ENCODE measurements at regions not wholly inside any gene's neighbourhood (a gene's known extent, or its start where the extent isn't known, plus 50 kb on each side); places are given as distances from the start of the nearest gene placed in this dataset.
A peak's percentile ranks its signal among the peaks of the same experiment; 100 is the strongest.

DNA sequence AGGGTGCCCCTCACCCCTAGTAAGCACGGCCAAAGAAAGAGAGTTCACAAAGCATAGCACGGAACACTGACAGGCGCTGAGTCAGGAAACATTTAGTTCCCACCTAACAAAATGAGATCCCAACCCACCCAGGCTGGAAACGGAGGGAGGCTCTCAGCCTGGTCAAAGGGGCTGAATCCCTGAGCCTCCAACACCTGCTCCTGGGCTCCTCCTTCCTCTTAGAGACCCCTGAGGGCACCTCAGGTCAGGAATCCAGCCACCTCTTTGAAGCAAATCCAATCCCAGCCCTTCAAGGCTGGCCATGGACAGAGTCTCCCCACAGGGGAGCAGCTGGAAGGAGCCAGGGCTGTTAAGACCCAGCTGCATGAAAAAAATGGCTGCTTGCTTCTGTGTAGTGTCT lies 154.4 kb upstream of the HES1 start:
- no peak for DNase-seq (ENCODE audit: low read depth, low spot score)
- dilution Hi-C loops (cut with MboI; ENCODE audit: extremely low pct_ligation_motif_present, low sequenced_read_pairs) = no loop called here

DNA sequence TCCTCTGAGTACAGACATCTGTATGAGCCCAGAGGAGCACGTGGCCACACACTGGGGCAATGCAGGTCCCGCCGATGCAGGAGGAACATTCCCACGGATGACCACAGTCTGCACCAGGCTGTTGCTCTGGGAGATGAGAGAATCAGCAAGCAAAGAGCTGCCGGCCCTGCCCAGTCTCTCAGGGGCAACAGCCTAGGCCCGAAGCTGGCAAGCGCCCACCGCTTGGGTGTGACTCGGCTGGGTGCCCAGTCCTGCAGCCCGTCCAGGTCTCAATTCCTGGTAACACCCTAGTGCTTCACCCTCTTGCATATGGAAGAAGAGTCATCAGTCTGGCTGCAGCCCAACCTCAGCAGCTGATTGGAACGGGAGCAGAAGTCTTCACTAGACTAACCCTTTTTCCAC lies 153.7 kb upstream of the HES1 start:
- Histone ChIP-seq H4K20me1 (ENCODE audit: control insufficient read depth, extremely low read depth, insufficient read depth, low read length) (no peaks in the 10 kb centered on the region), H3K4me1 (ENCODE audit: control insufficient read depth, extremely low read depth, insufficient read depth, low read length) (peaks cover 28% of the 10 kb centered on the region), H3K27ac (ENCODE audit: control insufficient read depth, insufficient read depth, low read length) (no peak overlapping the region), H2AFZ (ENCODE audit: control insufficient read depth, low read length) (no peak overlapping the region), H3K79me2 (ENCODE audit: control insufficient read depth, insufficient read depth, low read length) (no peaks in the 10 kb centered on the region), H3K36me3 (ENCODE audit: control insufficient read depth in 2 of 2, extremely low read depth in 1 of 2, insufficient read depth in 2 of 2, low read length in 2 of 2) (no peaks in the 10 kb centered on the region), H3K9ac (ENCODE audit: control insufficient read depth, extremely low read depth, insufficient read depth, low read length) (no peak overlapping the region), H3K27me3 (ENCODE audit: control insufficient read depth, extremely low read depth, insufficient read depth, low read length) (no peaks in the 10 kb centered on the region), H3K4me2 (ENCODE audit: control insufficient read depth, extremely low read depth, insufficient read depth, low read depth, low read length) (no peak overlapping the region), H3K4me3 (ENCODE audit: control insufficient read depth in 2 of 3, extremely low read depth in 1 of 3, insufficient read depth in 2 of 3, low read depth in 1 of 3, low read length in 3 of 3) (no peak overlapping the region), H3K9me1 (ENCODE audit: control insufficient read depth, extremely low read depth, insufficient read depth, low read length) (no peaks in the 10 kb centered on the region), H3K9me3 (ENCODE audit: control insufficient read depth, low read depth, low read length) (no peaks in the 10 kb centered on the region)
- DNase-seq (ENCODE audit: low read depth, low spot score) = peak; percentile 25
- TF ChIP-seq CTCF (optimal IDR thresholded peaks at IDR 0.05 in 1 of 3, IDR thresholded peaks at IDR 0.05 in 1 of 3, conservative IDR thresholded peaks at IDR 0.05 in 1 of 3; ENCODE audit: extremely low read depth in 1 of 3, insufficient read depth in 2 of 3, low read length in 3 of 3) = no peak
- no peak for TF ChIP-seq EZH2 (IDR thresholded peaks at IDR 0.05; ENCODE audit: low read length)
- dilution Hi-C loops (cut with MboI; ENCODE audit: extremely low pct_ligation_motif_present, low sequenced_read_pairs) = no loop called here
- FAIRE-seq = peak; percentile 57

More for the DNA sequence above, 154.4 kb upstream of the HES1 start:
- Histone ChIP-seq H3K9me1 (ENCODE audit: control insufficient read depth, extremely low read depth, insufficient read depth, low read length) (no peaks in the 10 kb centered on the region), H3K9me3 (ENCODE audit: control insufficient read depth, low read depth, low read length) (no peaks in the 10 kb centered on the region), H3K4me2 (ENCODE audit: control insufficient read depth, extremely low read depth, insufficient read depth, low read depth, low read length) (no peak overlapping the region), H3K9ac (ENCODE audit: control insufficient read depth, extremely low read depth, insufficient read depth, low read length) (no peak overlapping the region), H3K79me2 (ENCODE audit: control insufficient read depth, insufficient read depth, low read length) (no peaks in the 10 kb centered on the region), H3K4me1 (ENCODE audit: control insufficient read depth, extremely low read depth, insufficient read depth, low read length) (peaks cover 29% of the 10 kb centered on the region), H3K27me3 (ENCODE audit: control insufficient read depth, extremely low read depth, insufficient read depth, low read length) (no peaks in the 10 kb centered on the region), H3K4me3 (ENCODE audit: control insufficient read depth in 2 of 3, extremely low read depth in 1 of 3, insufficient read depth in 2 of 3, low read depth in 1 of 3, low read length in 3 of 3) (no peak overlapping the region), H3K27ac (ENCODE audit: control insufficient read depth, insufficient read depth, low read length) (no peak overlapping the region), H4K20me1 (ENCODE audit: control insufficient read depth, extremely low read depth, insufficient read depth, low read length) (no peaks in the 10 kb centered on the region), H3K36me3 (ENCODE audit: control insufficient read depth in 2 of 2, extremely low read depth in 1 of 2, insufficient read depth in 2 of 2, low read length in 2 of 2) (no peaks in the 10 kb centered on the region), H2AFZ (ENCODE audit: control insufficient read depth, low read length) (no peak overlapping the region)
- no peak for FAIRE-seq
- no peak for TF ChIP-seq CTCF (optimal IDR thresholded peaks at IDR 0.05 in 1 of 3, IDR thresholded peaks at IDR 0.05 in 1 of 3, conservative IDR thresholded peaks at IDR 0.05 in 1 of 3; ENCODE audit: extremely low read depth in 1 of 3, insufficient read depth in 2 of 3, low read length in 3 of 3)
- no peak for TF ChIP-seq EZH2 (IDR thresholded peaks at IDR 0.05; ENCODE audit: low read length)

All from keratinocyte (primary cell).